ENCODE measurements at regions not wholly inside any gene's neighbourhood (a gene's known extent, or its start where the extent isn't known, plus 50 kb on each side); places are given as distances from the start of the nearest gene placed in this dataset.

DNA sequence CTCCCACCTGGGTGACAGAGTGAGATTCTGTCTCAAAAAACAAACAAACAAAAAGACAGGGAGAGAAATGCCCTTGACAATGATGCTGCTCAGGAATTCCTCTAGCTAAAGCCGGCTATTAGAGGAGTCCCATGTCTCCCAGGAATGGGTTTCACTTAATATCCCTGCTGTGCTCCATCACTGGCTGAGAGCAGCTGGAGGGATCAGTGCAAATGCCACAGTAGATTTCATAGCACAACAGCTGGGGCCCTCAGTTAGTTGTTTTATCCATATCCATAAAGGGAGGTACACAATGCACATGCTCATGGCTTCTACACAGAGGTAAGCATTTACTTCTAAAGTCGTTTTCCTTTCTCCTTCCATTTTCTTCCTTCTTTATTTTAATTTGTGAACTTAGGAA lies 742.0 kb upstream of the POU3F2 start:
- DNase-seq (ENCODE audit: extremely low read depth in 1 of 2, low read depth in 1 of 2), result no peak

DNA sequence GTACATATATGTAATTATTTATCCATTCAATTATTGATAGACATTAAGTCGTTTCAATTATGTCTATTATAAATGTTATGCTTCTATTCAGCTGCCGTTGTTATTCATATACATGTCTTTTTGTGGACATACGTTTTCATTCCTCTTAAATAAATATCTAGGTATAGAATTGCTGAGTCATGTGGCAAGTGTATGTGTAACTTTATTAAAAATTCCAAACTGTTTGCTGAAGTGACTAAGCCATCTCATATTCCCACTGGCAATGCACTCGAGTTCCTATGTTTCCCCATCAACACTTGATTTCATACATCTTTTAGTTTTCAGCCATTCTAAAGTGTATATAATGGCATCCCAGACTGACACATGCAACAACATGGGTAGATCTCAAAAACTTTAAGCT lies 739.7 kb upstream of the POU3F2 start:
- DNase-seq (ENCODE audit: extremely low read depth in 1 of 2, low read depth in 1 of 2), result no peak

DNA sequence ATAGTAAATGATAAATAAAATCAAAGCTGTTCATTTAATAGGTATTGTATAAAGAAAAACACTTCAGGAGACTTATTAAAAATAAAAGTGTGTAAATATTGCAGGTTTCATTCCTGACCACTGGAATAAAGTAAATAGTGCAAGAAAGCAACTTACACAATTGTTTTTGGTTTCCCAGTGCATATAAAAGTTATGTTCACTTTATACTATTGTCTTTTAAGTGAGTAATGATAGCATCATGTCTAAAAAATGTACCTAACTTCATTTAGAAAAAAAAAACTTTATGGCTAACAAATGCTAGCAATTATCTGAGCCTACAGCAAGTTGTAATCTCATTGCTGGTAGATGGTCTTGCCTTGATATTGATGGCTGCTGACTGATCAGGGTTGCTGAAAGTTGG lies 726.6 kb upstream of the POU3F2 start:
- DNase-seq (ENCODE audit: extremely low read depth in 1 of 2, low read depth in 1 of 2), result no peak

DNA sequence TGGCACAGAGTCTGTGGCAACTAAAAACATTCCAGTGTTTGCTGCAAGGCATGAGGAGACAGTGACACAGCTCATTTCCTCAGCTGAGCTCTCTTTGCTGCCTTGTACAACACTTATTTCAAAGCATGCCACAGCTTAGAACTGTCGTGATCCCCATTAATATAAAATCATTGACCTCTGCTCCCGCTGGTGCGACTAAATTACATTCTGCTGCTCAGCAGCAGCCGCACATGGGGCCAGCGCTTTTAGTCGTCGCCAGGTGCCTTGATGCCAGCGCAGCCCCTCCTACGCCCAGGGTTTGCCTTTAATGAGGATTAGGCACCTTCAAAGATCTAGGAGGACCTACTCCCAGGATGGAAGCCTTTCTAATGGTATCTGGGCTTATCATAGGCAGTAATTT lies 717.9 kb upstream of the POU3F2 start:
- no peak for DNase-seq (ENCODE audit: extremely low read depth in 1 of 2, low read depth in 1 of 2)

GRCh38 chr6:98117068-98117467 lies 717.3 kb upstream of the POU3F2 start:
- DNase-seq (ENCODE audit: extremely low read depth in 1 of 2, low read depth in 1 of 2), result no peak

DNA sequence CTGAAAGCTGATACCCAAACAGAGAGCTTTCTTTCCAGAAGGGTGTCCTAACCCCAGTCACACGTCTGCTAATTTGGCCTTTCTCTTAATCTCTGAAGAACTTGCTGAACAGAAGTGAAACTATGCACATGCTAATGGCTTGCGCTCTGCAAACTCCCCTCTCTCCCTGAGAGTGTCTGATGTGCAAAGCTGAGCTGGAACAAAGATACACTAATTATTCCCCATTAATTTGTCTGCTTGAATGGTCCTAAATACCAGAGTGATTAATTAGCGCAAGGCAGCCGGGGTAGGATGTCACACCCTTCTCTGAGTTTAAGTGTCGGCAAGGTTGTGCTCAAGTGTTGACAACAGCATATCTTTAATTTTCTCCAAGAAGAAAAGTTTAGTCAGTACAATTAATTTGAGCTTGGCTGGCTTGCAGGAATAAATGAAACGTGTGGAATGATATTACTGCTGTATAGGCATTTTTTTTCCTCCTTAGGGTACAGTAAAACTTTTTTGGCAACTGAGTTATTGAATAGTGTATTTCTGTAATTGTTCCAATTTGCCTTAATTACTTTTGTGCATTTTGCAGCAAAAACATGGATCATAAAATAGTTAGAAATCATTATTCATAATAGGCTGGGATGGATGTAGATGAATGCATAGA lies 715.9 kb upstream of the POU3F2 start:
- DNase-seq (ENCODE audit: extremely low read depth in 1 of 2, low read depth in 1 of 2), result no peak

DNA sequence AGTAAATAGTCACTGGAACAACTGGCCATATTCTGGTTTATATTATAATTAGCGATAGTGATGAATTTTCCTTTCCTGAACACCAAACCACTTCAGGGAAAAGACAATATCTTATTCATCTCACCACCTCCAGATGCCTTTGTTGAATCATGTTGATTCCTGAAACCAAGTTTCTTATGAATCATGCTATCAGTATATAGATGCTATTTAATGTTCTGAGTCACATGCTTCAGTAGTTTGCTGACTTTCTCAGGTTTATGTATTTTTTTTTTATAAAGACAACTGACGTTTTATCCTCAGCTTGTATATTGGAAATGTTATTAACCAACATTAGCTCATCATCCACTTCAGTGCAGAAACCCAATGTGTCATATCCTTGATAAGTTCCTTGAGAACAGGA lies 710.2 kb upstream of the POU3F2 start:
- no peak for DNase-seq (ENCODE audit: extremely low read depth in 1 of 2, low read depth in 1 of 2)

DNA sequence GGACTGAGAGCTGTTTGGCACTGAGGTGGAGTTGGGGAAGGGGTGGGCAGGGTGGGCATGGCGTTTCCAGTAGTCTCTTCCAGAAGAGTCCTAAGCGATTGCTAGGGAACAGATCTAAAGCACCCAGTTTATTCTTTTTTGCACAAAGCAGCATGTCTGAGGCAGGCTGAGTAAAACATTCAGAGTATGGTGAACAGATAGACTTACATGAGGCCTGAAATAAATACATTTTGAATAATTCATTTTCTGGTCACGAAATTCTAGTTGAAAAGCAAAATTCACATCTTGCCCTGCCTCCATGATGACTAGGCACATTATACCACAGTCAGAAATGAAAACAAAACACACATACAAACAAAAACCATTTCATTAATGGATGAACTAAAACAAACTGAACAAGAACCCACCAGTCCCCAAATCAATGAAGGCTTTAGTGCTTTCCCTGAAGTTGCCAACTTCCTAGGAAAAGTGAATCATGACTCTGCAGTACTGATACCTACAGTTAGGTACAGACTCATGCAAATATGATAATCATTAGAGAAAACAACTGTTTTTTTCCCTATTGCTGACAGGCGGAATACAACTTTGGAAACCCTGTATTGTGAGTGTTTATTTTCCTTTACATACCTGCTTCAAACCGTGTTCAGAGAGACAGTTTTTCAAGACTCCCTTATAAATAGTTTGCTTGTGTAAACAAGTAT lies 702.9 kb upstream of the POU3F2 start:
- no peak for DNase-seq (ENCODE audit: extremely low read depth in 1 of 2, low read depth in 1 of 2)

GRCh38 chr6:98136333-98136732 lies 698.0 kb upstream of the POU3F2 start:
- DNase-seq (ENCODE audit: extremely low read depth in 1 of 2, low read depth in 1 of 2), result no peak

DNA sequence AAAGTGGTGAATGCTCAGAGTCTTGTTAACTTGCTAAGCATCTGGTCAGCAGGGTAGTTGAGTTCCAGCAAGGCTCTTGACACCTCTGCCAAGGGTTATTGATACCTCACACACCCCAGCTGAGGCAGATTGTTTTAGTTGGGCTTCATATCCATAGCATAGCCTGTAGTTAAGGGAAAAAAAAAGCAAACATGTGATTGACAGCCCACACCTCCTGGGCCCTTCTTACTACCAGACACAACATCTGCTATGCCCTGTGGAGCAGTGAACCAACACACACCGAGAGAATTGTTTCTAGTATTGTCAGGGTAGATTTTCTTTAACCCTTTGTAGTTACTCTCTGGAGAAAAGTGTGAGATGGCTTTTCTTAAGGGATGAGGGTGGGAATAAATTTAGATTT lies 697.0 kb upstream of the POU3F2 start:
- DNase-seq (ENCODE audit: extremely low read depth in 1 of 2, low read depth in 1 of 2), result no peak

- DNase-seq (ENCODE audit: extremely low read depth in 1 of 2, low read depth in 1 of 2), result no peak
Observed at GRCh38 chr6:98142839-98143238, 691.5 kb upstream of the POU3F2 start.

DNA sequence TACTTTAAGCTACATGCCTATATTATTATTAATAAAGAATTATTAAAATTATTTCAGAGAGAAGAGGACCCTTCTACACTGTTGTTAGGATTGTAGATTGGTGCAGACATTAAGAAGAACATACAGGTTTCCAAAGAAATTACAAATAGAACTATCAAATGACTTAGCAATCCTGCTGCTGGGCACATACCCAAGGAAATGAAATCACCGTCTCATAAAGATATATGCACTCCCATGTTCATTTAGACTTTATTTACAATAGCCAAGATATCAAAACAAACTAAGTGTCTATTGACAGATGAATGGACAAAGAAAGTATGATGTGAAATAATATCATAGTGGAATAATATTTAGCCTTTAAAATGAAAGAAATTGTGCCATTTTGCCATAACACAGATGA lies 687.7 kb upstream of the POU3F2 start:
- DNase-seq (ENCODE audit: extremely low read depth in 1 of 2, low read depth in 1 of 2), result no peak

DNA sequence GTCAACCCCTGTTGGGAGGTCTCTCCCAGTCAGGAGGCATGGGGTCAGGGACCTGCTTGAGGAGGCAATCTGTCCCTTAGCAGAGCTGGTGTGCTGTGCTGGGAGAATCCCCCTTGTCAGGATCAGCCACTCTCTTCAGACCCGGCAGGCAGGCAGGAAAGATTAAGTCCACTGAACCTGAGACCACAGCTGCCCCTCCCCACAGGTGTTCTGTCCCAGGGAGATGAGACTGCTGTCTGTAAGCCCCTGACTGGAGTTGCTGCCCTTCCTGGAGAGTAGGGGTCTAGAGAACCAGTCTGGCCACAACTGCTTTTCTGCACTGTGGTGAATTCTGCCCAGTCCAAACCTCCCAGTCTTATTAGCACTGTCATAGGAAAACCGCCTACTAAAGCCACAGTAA lies 677.8 kb upstream of the POU3F2 start:
- DNase-seq (ENCODE audit: extremely low read depth in 1 of 2, low read depth in 1 of 2), result no peak

DNA sequence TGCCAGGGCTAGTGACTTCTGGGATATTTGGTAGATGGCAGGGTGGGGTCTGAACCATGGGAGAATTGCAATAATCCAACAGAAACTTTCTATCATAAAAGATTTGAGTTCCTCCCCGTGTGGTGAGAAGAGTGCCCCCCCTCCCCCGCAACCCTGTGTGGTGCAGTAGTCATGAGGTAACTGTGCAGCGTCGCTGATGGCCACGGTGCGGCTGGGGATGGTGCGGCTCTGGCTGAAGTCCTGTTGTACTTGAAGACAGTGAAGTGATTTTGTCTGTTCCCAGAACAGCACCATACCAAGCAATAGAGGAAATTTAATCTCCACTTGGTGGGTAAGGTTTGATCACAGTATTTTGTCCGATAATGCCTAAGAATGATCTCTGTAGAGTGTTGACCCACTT lies 654.8 kb upstream of the POU3F2 start:
- DNase-seq (ENCODE audit: extremely low read depth in 1 of 2, low read depth in 1 of 2), result no peak

GRCh38 chr6:98200084-98200483 lies 634.3 kb upstream of the POU3F2 start:
- DNase-seq (ENCODE audit: extremely low read depth in 1 of 2, low read depth in 1 of 2), result no peak

DNA sequence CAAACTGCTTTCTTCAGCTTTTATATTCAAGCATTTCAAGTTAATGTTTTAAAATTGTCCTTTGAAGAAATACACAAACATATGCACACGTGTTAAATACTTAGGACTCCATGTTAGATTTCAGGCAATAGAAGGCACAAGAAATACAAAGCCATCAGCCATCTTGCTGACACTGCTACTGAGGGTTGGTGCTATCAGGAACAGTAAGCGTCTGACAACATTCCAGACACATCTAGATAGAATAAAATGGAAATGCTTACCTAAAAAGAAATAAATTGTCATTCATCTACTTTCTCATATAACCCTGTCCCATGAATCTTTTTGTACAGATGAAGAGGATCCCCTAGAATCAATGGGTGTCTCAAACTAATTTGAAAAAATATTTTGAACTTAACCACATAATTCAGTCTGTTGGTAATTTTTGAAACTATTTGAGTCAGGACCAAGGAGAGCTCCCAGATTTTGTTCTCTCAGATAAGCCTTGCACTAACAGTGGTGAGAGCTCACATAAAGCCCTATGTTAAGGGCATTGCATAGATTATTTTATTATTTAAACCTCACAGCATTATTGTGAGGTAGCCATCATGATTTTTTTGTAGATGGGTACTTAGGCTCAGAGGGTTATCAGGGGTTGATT lies 631.1 kb upstream of the POU3F2 start:
- DNase-seq (ENCODE audit: extremely low read depth in 1 of 2, low read depth in 1 of 2), result no peak

DNA sequence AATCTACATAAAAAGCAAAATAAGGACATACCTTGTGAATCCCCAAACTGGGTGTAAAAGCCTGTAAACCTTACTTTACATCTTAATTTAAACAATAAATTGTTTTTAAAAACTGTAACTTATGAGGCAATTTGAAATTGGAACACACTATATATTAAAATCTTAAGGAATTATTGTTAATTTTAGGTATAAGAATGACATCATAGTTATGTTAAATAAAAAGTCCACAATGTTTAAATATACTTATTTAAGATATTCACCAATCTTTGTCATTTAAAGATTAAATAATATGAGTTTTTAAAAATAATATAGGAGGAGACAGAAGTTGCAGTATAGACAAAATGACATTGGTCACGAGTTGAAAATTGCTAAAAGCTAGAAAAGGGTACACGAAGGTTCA lies 621.9 kb upstream of the POU3F2 start:
- DNase-seq (ENCODE audit: extremely low read depth in 1 of 2, low read depth in 1 of 2), result no peak

- DNase-seq (ENCODE audit: extremely low read depth in 1 of 2, low read depth in 1 of 2), result no peak
Observed at GRCh38 chr6:98215531-98215930, 618.8 kb upstream of the POU3F2 start.

DNA sequence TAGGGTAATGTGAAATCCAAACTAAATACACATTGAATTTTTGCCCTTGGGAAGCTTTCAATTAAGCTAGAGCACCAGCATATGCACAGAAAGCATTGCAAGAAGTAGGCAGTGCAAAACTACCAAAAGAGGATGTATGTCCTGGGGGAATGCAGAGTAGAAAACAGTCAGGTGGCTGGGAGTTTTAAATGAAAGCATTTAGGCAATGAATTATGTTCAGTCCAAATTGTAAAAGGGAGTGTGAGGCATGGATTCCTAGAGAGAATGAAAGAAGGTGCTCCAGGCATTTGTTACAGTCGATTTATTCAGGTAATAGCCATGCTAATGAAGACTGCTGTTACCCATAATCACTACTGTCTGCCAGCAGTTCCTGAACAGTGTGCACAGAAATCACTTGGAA lies 604.1 kb upstream of the POU3F2 start:
- no peak for DNase-seq (ENCODE audit: extremely low read depth in 1 of 2, low read depth in 1 of 2)

DNA sequence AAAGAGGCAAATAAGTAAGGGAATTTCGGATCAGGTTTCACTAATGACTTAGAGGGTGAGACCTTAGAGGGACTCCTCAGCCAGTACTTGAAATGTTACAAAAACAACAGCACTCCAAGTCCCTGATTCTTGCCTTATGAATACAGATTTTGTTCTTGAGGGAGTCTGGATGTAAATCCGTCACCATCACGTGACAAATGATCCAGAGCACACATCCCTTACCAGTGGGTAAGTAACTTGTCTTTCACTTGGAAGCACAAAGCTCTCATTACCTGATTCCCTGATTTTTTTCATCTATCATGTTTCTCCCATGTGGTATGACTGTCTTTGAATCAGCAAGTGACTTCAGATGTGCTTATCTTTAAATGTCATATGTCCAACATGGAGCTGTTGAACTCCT lies 595.3 kb upstream of the POU3F2 start:
- DNase-seq (ENCODE audit: extremely low read depth in 1 of 2, low read depth in 1 of 2), result no peak

DNA sequence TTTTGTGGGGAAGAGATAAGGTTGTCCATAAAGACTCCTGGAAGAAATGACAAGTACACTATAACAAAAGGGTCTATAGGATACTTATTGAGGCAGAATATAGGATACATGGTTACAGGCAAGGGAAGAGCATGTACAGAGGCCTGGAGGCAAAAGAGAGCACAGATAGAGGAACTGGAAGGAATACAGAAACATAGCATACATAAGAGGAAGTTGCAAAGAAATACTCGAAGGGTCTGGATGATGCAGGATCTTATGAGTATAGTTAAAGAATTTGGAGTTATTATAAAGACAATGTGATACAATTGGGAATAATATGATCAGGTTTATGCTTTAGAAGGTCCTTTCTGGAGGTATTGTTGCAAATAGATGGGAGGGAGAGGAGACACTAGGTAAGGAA lies 592.7 kb upstream of the POU3F2 start:
- no peak for DNase-seq (ENCODE audit: extremely low read depth in 1 of 2, low read depth in 1 of 2)

- DNase-seq (ENCODE audit: extremely low read depth in 1 of 2, low read depth in 1 of 2), result no peak
Observed at GRCh38 chr6:98254624-98255023, 579.8 kb upstream of the POU3F2 start.
